HL-60 (cell line): ENCODE measurements at regions not wholly inside any gene's neighbourhood (a gene's known extent, or its start where the extent isn't known, plus 50 kb on each side); places are given as distances from the start of the nearest gene placed in this dataset.

ENCODE experiments used
- GABPA ChIP-seq: IDR thresholded peaks from 2 replicates; pipeline ENCODE4 v1.6.1; 2012; ENCODE audit warnings: low read depth
- POLR2AphosphoS5 ChIP-seq: IDR thresholded peaks from 2 replicates; pipeline ENCODE4 v1.6.1; 2012; ENCODE audit warnings: low read depth
- REST ChIP-seq: IDR thresholded peaks from 2 replicates; pipeline ENCODE4 v1.6.1; 2012; ENCODE audit warnings: low read depth; ENCODE audit not compliant: insufficient replicate concordance
- SPI1 ChIP-seq: IDR thresholded peaks from 2 replicates; pipeline ENCODE4 v1.6.1; 2012; ENCODE audit warnings: low read depth, mild to moderate bottlenecking, borderline replicate concordance
- TF ChIP-seq, protein P1 (sequence below): IDR thresholded peaks from one replicate; pipeline ENCODE4 v1.5.1; 2011; ENCODE audit warnings: low read length, control low read depth, inconsistent platforms; ENCODE audit not compliant: insufficient read depth

DNA sequence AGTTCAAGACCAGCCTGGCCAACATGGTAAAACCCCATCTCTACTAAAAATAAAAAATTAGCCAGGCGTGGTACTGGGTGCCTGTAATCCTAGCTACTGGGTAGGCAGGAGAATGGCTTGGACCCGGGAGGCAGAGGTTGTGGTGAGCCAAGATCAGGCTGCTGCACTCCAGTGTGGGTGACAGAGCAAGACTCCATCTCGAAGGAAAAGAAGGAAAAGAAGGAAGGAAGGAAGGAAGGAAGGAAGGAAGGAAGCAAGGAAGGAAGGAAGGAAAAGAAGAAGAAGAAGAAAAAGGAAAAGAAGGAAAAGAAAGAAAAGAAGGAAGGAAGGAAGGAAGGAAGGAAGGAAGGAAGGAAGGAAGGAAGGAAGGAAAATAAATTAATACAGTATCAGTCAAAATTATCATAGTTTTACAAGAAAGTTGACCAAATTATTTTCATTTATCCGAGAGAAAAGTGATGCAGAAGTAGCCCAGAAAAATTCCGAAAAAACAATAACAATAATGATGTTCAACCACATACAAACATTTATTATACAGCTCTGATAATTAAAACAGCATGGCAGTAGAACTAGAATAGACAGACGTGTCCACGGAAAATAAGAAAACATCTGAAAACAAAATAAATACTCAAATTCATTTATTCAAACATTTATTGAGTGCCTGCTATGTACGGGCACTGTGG lies 292.4 kb upstream of the MKLN1 start:
- TF ChIP-seq, protein P1, sequence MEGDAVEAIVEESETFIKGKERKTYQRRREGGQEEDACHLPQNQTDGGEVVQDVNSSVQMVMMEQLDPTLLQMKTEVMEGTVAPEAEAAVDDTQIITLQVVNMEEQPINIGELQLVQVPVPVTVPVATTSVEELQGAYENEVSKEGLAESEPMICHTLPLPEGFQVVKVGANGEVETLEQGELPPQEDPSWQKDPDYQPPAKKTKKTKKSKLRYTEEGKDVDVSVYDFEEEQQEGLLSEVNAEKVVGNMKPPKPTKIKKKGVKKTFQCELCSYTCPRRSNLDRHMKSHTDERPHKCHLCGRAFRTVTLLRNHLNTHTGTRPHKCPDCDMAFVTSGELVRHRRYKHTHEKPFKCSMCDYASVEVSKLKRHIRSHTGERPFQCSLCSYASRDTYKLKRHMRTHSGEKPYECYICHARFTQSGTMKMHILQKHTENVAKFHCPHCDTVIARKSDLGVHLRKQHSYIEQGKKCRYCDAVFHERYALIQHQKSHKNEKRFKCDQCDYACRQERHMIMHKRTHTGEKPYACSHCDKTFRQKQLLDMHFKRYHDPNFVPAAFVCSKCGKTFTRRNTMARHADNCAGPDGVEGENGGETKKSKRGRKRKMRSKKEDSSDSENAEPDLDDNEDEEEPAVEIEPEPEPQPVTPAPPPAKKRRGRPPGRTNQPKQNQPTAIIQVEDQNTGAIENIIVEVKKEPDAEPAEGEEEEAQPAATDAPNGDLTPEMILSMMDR, result no peak
- TF ChIP-seq REST, result no peak
- no peak for TF ChIP-seq POLR2AphosphoS5
- no peak for TF ChIP-seq SPI1
- no peak for TF ChIP-seq GABPA
